Keratinocyte (primary cell): ENCODE measurements at regions not wholly inside any gene's neighbourhood (a gene's known extent, or its start where the extent isn't known, plus 50 kb on each side); places are given as distances from the start of the nearest gene placed in this dataset.

Source experiments
- DNase-seq: peaks from one replicate; pipeline ENCODE4 v3.0.0-alpha.2; 2011; ENCODE audit warnings: low read depth, missing footprints, low spot score
- FAIRE-seq: peaks from 2 replicates; lab custom pipeline; 2011; peaks lifted over from hg19 to GRCh38; lab: Jason Lieb, UNC
- H2AFZ ChIP-seq: 2 replicates; pipeline ENCODE4 v1.6.0; 2012; ENCODE audit warnings: low read length, control low read depth, inconsistent platforms; ENCODE audit not compliant: control insufficient read depth
- H3K27ac ChIP-seq: 2 replicates; pipeline ENCODE4 v1.5.1; 2011; ENCODE audit warnings: low read length; ENCODE audit not compliant: control insufficient read depth, insufficient read depth
- H3K27me3 ChIP-seq: 3 replicates; pipeline ENCODE4 v1.6.0; 2011; ENCODE audit warnings: low read length; ENCODE audit not compliant: control insufficient read depth, insufficient read depth; ENCODE audit errors: extremely low read depth
- H3K36me3 ChIP-seq, 2 experiments: 2 replicates in 1 of 2; 3 replicates in 1 of 2; pipeline ENCODE4 v1.5.1; 2011; ENCODE audit warnings: low read length in 2 of 2, mild to moderate bottlenecking in 1 of 2; ENCODE audit not compliant: control insufficient read depth in 2 of 2, insufficient read depth in 2 of 2; ENCODE audit errors: extremely low read depth in 1 of 2
- H3K4me1 ChIP-seq: 3 replicates; pipeline ENCODE4 v1.5.1; 2011; ENCODE audit warnings: low read length; ENCODE audit not compliant: control insufficient read depth, insufficient read depth; ENCODE audit errors: extremely low read depth
- H3K4me2 ChIP-seq: 3 replicates; pipeline ENCODE4 v1.6.0; 2011; ENCODE audit warnings: low read depth, low read length; ENCODE audit not compliant: control insufficient read depth, insufficient read depth; ENCODE audit errors: extremely low read depth
- H3K4me3 ChIP-seq, 3 experiments: fragments of 200-600 bp in 1 of 3; sonication (generic) in 1 of 3; 2 replicates in 2 of 3; 3 replicates in 1 of 3; pipeline ENCODE4 v1.5.1; 2011 to 2016; ENCODE audit warnings: low read length in 3 of 3, mild to moderate bottlenecking in 3 of 3, control low read depth in 2 of 3, inconsistent platforms in 1 of 3, low read depth in 1 of 3, mixed read lengths in 1 of 3, mixed run types in 1 of 3, moderate library complexity in 1 of 3; ENCODE audit not compliant: control insufficient read depth in 2 of 3, insufficient read depth in 2 of 3; ENCODE audit errors: extremely low read depth in 1 of 3
- H3K79me2 ChIP-seq: 2 replicates; pipeline ENCODE4 v1.6.0; 2012; ENCODE audit warnings: low read length; ENCODE audit not compliant: control insufficient read depth, insufficient read depth
- H3K9ac ChIP-seq: 3 replicates; pipeline ENCODE4 v1.6.0; 2011; ENCODE audit warnings: low read length; ENCODE audit not compliant: control insufficient read depth, insufficient read depth; ENCODE audit errors: extremely low read depth
- H3K9me1 ChIP-seq: 3 replicates; pipeline ENCODE4 v1.6.0; 2011; ENCODE audit warnings: low read length; ENCODE audit not compliant: control insufficient read depth, insufficient read depth; ENCODE audit errors: extremely low read depth
- H3K9me3 ChIP-seq: 2 replicates; pipeline ENCODE4 v1.5.1; 2012; ENCODE audit warnings: low read depth, low read length; ENCODE audit not compliant: control insufficient read depth
- H4K20me1 ChIP-seq: 3 replicates; pipeline ENCODE4 v1.6.0; 2011; ENCODE audit warnings: low read length; ENCODE audit not compliant: control insufficient read depth, insufficient read depth; ENCODE audit errors: extremely low read depth
- EZH2 ChIP-seq: IDR thresholded peaks from one replicate; pipeline ENCODE4 v1.6.1; 2012; ENCODE audit warnings: inconsistent platforms, mild to moderate bottlenecking, low read length, moderate library complexity
- dilution Hi-C: fragments of 300-500 bp; cut with MboI; formaldehyde crosslinking; loops from one replicate; pipeline ENCODE4 v1.7.0; 2020; ENCODE audit warnings: low sequenced_read_pairs; ENCODE audit not compliant: extremely low pct_ligation_motif_present
- TF ChIP-seq, protein P1 (sequence below), 3 experiments: IDR thresholded peaks in 1 of 3; conservative IDR thresholded peaks in 1 of 3; optimal IDR thresholded peaks in 1 of 3; 2 replicates in 2 of 3; 3 replicates in 1 of 3; pipeline versions ENCODE3 to v1.5.1; 2011; ENCODE audit warnings: low read length in 3 of 3, mild to moderate bottlenecking in 3 of 3, moderate library complexity in 2 of 3, control low read depth in 1 of 3, inconsistent platforms in 1 of 3; ENCODE audit not compliant: insufficient read depth in 2 of 3; ENCODE audit errors: extremely low read depth in 1 of 3

GRCh38 chr11:105236664-105237063 is 97.1 kb upstream of the CARD18 start:
- Histone ChIP-seq H4K20me1 (no peaks in the 10 kb centered on the region), H3K4me2 (no peak overlapping the region), H3K9me1 (no peaks in the 10 kb centered on the region), H3K27me3 (no peaks in the 10 kb centered on the region), H3K4me1 (no peaks in the 10 kb centered on the region), H3K9me3 (no peaks in the 10 kb centered on the region), H2AFZ (no peak overlapping the region), H3K9ac (no peak overlapping the region), H3K36me3 (no peaks in the 10 kb centered on the region), H3K27ac (no peak overlapping the region), H3K4me3 (no peak overlapping the region), H3K79me2 (no peaks in the 10 kb centered on the region)
- FAIRE-seq, result no peak
- TF ChIP-seq EZH2, result no peak
- TF ChIP-seq, protein P1, sequence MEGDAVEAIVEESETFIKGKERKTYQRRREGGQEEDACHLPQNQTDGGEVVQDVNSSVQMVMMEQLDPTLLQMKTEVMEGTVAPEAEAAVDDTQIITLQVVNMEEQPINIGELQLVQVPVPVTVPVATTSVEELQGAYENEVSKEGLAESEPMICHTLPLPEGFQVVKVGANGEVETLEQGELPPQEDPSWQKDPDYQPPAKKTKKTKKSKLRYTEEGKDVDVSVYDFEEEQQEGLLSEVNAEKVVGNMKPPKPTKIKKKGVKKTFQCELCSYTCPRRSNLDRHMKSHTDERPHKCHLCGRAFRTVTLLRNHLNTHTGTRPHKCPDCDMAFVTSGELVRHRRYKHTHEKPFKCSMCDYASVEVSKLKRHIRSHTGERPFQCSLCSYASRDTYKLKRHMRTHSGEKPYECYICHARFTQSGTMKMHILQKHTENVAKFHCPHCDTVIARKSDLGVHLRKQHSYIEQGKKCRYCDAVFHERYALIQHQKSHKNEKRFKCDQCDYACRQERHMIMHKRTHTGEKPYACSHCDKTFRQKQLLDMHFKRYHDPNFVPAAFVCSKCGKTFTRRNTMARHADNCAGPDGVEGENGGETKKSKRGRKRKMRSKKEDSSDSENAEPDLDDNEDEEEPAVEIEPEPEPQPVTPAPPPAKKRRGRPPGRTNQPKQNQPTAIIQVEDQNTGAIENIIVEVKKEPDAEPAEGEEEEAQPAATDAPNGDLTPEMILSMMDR (optimal IDR thresholded peaks at IDR 0.05 in 1 of 3, IDR thresholded peaks at IDR 0.05 in 1 of 3, conservative IDR thresholded peaks at IDR 0.05 in 1 of 3; ENCODE audit: extremely low read depth in 1 of 3, insufficient read depth in 2 of 3, low read length in 3 of 3), result no peak
- DNase-seq, result no peak
- dilution Hi-C loops, result no loop called here

DNA sequence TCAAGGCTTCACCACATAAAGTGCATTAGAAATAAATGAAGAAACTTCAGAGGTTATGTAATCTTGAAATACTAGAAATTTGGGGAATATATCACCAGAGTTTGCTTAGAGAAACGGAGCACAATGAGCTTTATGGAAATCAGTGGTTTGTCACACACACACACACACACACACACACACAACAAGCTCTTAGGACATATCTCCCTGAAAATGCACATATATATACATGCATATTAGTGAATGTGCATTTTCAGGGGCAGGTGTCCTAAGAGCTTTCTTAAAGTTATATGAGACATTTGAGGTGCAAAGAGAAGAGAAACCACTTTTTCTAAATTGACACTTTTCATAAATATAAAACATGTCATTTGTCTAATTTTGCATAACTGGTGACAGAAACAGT is 93.7 kb upstream of the CARD18 start:
- H3K79me2 ChIP-seq, result no peaks in the 10 kb centered on the region
- no peak overlapping the region for H3K9ac ChIP-seq
- no peak for TF ChIP-seq EZH2
- TF ChIP-seq, protein P1 (optimal IDR thresholded peaks at IDR 0.05 in 1 of 3, IDR thresholded peaks at IDR 0.05 in 1 of 3, conservative IDR thresholded peaks at IDR 0.05 in 1 of 3; ENCODE audit: extremely low read depth in 1 of 3, insufficient read depth in 2 of 3, low read length in 3 of 3), result no peak
- H3K9me1 ChIP-seq, result no peaks in the 10 kb centered on the region
- H3K4me3 ChIP-seq, result no peak overlapping the region
- no peak for FAIRE-seq
- H2AFZ ChIP-seq, result no peak overlapping the region
- no peaks in the 10 kb centered on the region for H3K36me3 ChIP-seq
- DNase-seq, result no peak
- dilution Hi-C loops, result no loop called here
- no peaks in the 10 kb centered on the region for H3K27me3 ChIP-seq
- no peaks in the 10 kb centered on the region for H4K20me1 ChIP-seq
- H3K4me1 ChIP-seq, result no peaks in the 10 kb centered on the region
- H3K4me2 ChIP-seq, result no peak overlapping the region
- H3K27ac ChIP-seq, result no peak overlapping the region
- H3K9me3 ChIP-seq, result no peaks in the 10 kb centered on the region
